NCI-H128 (cell line): ENCODE measurements at regions not wholly inside any gene's neighbourhood (a gene's known extent, or its start where the extent isn't known, plus 50 kb on each side); places are given as distances from the start of the nearest gene placed in this dataset.
"Not testable (repeated sequence)": the region's sequence is repeated elsewhere in the genome, so short reads cannot be mapped to it uniquely, and the experiment has no call there.

Experiments
- DNase-seq: peaks from one replicate; lab custom pipeline; 2025; ENCODE audit not compliant: unreplicated experiment; lab: John Stamatoyannopoulos, UW

GRCh38 chr7:91355695-91356435 is 91.6 kb downstream of the FZD1 start:
- DNase-seq, result no peak

GRCh38 chr7:91356915-91357314 is 92.7 kb downstream of the FZD1 start:
- no peak for DNase-seq

GRCh38 chr7:91357379-91357778 is 93.1 kb downstream of the FZD1 start:
- no peak for DNase-seq

GRCh38 chr7:91357901-91358300 is 93.7 kb downstream of the FZD1 start:
- DNase-seq, result no peak

GRCh38 chr7:91358303-91358702 is 94.1 kb downstream of the FZD1 start:
- DNase-seq, result no peak

GRCh38 chr7:91365097-91365496 is 100.9 kb downstream of the FZD1 start:
- DNase-seq, result not testable (repeated sequence)

GRCh38 chr7:91366091-91366490 is 101.9 kb downstream of the FZD1 start:
- DNase-seq, result no peak

GRCh38 chr7:91367812-91368578 is 103.8 kb downstream of the FZD1 start:
- no peak for DNase-seq

GRCh38 chr7:91372323-91372722 is 108.1 kb downstream of the FZD1 start:
- DNase-seq, result no peak

GRCh38 chr7:91373111-91373800 is 109.0 kb downstream of the FZD1 start:
- DNase-seq, result no peak

GRCh38 chr7:91374321-91374989 is 110.2 kb downstream of the FZD1 start:
- no peak for DNase-seq

- no peak for DNase-seq
Observed at GRCh38 chr7:91375378-91375777, 111.1 kb downstream of the FZD1 start.

- DNase-seq, result no peak
Observed at GRCh38 chr7:91378131-91378530, 113.9 kb downstream of the FZD1 start.

GRCh38 chr7:91379236-91379635 is 115.0 kb downstream of the FZD1 start:
- DNase-seq, result no peak

GRCh38 chr7:91379991-91380390 is 115.8 kb downstream of the FZD1 start:
- DNase-seq, result no peak

- DNase-seq, result no peak
Observed at GRCh38 chr7:91383053-91383904, 119.0 kb downstream of the FZD1 start.

GRCh38 chr7:91383905-91384274 is 119.7 kb downstream of the FZD1 start:
- DNase-seq, result no peak

- not testable (repeated sequence) for DNase-seq
Observed at GRCh38 chr7:91394757-91395156, 130.5 kb downstream of the FZD1 start.

- not testable (repeated sequence) for DNase-seq
Observed at GRCh38 chr7:91395313-91395712, 131.1 kb downstream of the FZD1 start.

- no peak for DNase-seq
Observed at GRCh38 chr7:91397096-91397495, 132.9 kb downstream of the FZD1 start.
